Spleen (tissue), 11 donors: ENCODE measurements at regions not wholly inside any gene's neighbourhood (a gene's known extent, or its start where the extent isn't known, plus 50 kb on each side); places are given as distances from the start of the nearest gene placed in this dataset.

Experiments
- DNase-seq: peaks from one replicate; pipeline ENCODE4 v3.0.0-alpha.2; 2020
- H3K27ac ChIP-seq, 8 donors: fragments of 200-600 bp; sonication (generic) in 7 of 8; 1 replicate in 4 of 8; 2 replicates in 4 of 8; pipeline versions ENCODE4 v1.5.0 to v1.8.0; 2016 to 2021; ENCODE audit warnings: inconsistent platforms in 4 of 8, mild to moderate bottlenecking in 4 of 8, moderate library complexity in 1 of 8
- H3K27me3 ChIP-seq, 7 donors: fragments of 200-600 bp; sonication (generic) in 6 of 7; replicated peaks in 1 of 7; 1 replicate in 4 of 7; 2 replicates in 3 of 7; pipeline versions ENCODE4 v1.5.0 to v1.8.0; 2016 to 2021; ENCODE audit warnings: inconsistent platforms in 3 of 7, mild to moderate bottlenecking in 1 of 7
- H3K36me3 ChIP-seq, 6 donors: fragments of 200-600 bp; sonication (generic) in 5 of 6; 1 replicate in 4 of 6; 2 replicates in 2 of 6; pipeline versions ENCODE4 v1.5.0 to v1.8.0; 2016 to 2021; ENCODE audit warnings: inconsistent platforms in 2 of 6
- H3K4me1 ChIP-seq, 6 donors: fragments of 200-600 bp; sonication (generic) in 5 of 6; 1 replicate in 3 of 6; 2 replicates in 3 of 6; pipeline versions ENCODE4 v1.5.0 to v1.8.0; 2016 to 2021; ENCODE audit warnings: inconsistent platforms in 3 of 6
- H3K4me3 ChIP-seq, 8 donors: fragments of 200-600 bp; sonication (generic) in 7 of 8; 1 replicate in 4 of 8; 2 replicates in 4 of 8; pipeline versions ENCODE4 v1.5.0 to v1.8.0; 2016 to 2021; ENCODE audit warnings: inconsistent platforms in 4 of 8, mild to moderate bottlenecking in 4 of 8, moderate library complexity in 2 of 8
- H3K9me3 ChIP-seq, 8 donors: fragments of 200-600 bp; sonication (generic) in 7 of 8; 1 replicate in 4 of 8; 2 replicates in 4 of 8; pipeline versions ENCODE4 v1.5.0 to v1.8.0; 2016 to 2021; ENCODE audit warnings: inconsistent platforms in 4 of 8
- POLR2A ChIP-seq, 3 donors: fragments of 450-650 bp; IDR thresholded peaks; one replicate each; pipeline ENCODE4 v1.5.1; 2017; ENCODE audit warnings: antibody characterized with exemption in 3 of 3, mild to moderate bottlenecking in 1 of 3
- POLR2AphosphoS5 ChIP-seq, 3 donors: sonication (generic); formaldehyde crosslinking; IDR thresholded peaks; one replicate each; pipeline ENCODE4 v1.5.1; 2017; ENCODE audit warnings: antibody characterized with exemption in 3 of 3
- WGBS, 5 donors: extraction: QIAGEN DNeasy Blood & Tissue Kit in 3 of 5; methylation state at CpG; one replicate each; pipeline versions ENCODE4 v1.1.5 to v1.1.7; 2013 to 2018; 5-methylcytosine and 5-hydroxymethylcytosine counted together
- intact Hi-C: fragments of 100-400 bp; cut with DNase I; formaldehyde crosslinking; loops from one replicate; pipeline ENCODE4 v1.15.0; 2023; ENCODE audit warnings: low total_unique reads
- TF ChIP-seq, protein P1 (sequence below), 11 experiments: fragments of 200-600 bp in 7 of 11; fragments of 450-650 bp in 4 of 11; sonication (generic) in 4 of 11; IDR thresholded peaks in 8 of 11; conservative IDR thresholded peaks in 3 of 11; 1 replicate in 7 of 11; 2 replicates in 4 of 11; pipeline versions ENCODE4 v1.4.0 to v1.8.0; 2016 to 2021; ENCODE audit warnings: antibody characterized with exemption in 11 of 11, inconsistent platforms in 4 of 11, mild to moderate bottlenecking in 1 of 11
- donor health status: healthy with polysubstance abuse.
- donor health status: DM: no; HTN: no; CAD: no; lungs with moderate emphysema.
- donor health status: DM: no; HTN: no; CAD: no.
- donor health status: Bipolar disorder and iron deficiency.
- donor health status: healthy.
- donor health status: DM: no; HTN: no; CAD: no.
- donor health status: DM: yes; HTN: yes; CAD: no.

DNA sequence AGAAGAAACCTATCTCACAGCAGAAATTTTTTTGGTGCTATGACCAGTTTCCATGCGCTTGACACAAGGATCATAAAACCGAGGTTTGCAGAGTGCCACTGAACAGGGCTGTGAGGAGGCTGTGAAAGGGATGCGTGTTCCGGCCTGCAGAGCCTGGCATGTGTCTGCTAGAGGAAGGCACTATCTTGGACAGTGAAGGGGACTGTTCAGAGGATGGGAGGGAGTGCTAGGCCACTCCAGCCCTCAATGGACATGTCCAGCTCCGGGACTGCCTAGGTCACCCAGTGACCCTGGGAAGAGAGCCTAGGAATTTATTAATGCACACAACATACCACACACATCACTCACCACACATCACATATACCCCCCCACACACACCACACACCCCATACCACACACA, 275.9 kb downstream of the GADD45G start:
- no peak for TF ChIP-seq POLR2A (IDR thresholded peaks at IDR 0.05)
- TF ChIP-seq, protein P1, sequence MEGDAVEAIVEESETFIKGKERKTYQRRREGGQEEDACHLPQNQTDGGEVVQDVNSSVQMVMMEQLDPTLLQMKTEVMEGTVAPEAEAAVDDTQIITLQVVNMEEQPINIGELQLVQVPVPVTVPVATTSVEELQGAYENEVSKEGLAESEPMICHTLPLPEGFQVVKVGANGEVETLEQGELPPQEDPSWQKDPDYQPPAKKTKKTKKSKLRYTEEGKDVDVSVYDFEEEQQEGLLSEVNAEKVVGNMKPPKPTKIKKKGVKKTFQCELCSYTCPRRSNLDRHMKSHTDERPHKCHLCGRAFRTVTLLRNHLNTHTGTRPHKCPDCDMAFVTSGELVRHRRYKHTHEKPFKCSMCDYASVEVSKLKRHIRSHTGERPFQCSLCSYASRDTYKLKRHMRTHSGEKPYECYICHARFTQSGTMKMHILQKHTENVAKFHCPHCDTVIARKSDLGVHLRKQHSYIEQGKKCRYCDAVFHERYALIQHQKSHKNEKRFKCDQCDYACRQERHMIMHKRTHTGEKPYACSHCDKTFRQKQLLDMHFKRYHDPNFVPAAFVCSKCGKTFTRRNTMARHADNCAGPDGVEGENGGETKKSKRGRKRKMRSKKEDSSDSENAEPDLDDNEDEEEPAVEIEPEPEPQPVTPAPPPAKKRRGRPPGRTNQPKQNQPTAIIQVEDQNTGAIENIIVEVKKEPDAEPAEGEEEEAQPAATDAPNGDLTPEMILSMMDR (IDR thresholded peaks at IDR 0.05 in 8 of 11, conservative IDR thresholded peaks at IDR 0.05 in 3 of 11), result no peak
- no peak for TF ChIP-seq POLR2AphosphoS5 (IDR thresholded peaks at IDR 0.05)
- intact Hi-C loops, result no loop called here
- DNase-seq, result peak; percentile 31
- H3K27me3 ChIP-seq, result no peaks in the 10 kb centered on the region
- 72 to 96% (median 89%) methylated on average over 5 of the region's 5 CpGs for WGBS, 5 donors
- H3K27ac ChIP-seq, result no peak overlapping the region
- H3K4me3 ChIP-seq, result no peak overlapping the region
- H3K36me3 ChIP-seq, result no peaks in the 10 kb centered on the region
- H3K9me3 ChIP-seq, result no peaks in the 10 kb centered on the region
- H3K4me1 ChIP-seq, result no peaks in the 10 kb centered on the region

DNA sequence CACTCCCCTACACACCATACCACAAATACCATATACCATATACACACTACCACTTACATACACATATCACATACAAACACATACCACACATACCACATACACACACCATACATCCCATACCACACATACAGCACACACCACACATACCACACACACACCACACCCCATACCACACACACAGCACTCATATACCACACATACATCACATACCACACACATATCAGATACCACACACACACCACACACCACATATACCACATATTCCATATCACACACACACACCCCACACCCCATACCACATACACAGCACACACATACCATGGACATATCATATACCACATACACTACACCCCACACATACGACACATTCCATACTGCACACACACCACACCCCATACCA, 276.6 kb downstream of the GADD45G start:
- no peak for DNase-seq

DNA sequence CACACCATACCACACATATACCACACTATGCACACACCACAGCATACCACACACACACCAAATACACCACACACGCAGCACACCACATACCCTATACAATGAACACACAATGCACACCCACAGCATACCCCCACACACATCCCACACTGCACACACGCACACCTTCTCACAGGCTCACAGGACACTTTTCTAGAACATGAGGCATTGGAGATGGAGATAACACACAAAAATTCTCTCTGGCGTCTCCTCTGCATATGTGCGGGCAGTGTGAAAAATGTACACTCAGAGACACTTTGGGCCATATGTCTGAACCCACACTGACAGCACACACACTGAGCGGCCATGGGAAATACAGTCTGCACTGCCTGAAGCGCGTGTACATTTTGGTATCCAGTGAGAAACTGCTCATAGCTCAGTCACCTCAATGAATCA, 278.1 kb downstream of the GADD45G start:
- H3K4me3 ChIP-seq, result no peak overlapping the region
- no peaks in the 10 kb centered on the region for H3K4me1 ChIP-seq
- H3K27me3 ChIP-seq, result no peaks in the 10 kb centered on the region
- intact Hi-C loops, result no loop called here
- TF ChIP-seq POLR2AphosphoS5 (IDR thresholded peaks at IDR 0.05) (no peak), POLR2A (IDR thresholded peaks at IDR 0.05) (no peak)
- TF ChIP-seq, protein P1 (IDR thresholded peaks at IDR 0.05 in 8 of 11, conservative IDR thresholded peaks at IDR 0.05 in 3 of 11), result no peak
- no peaks in the 10 kb centered on the region for H3K36me3 ChIP-seq
- no peaks in the 10 kb centered on the region for H3K9me3 ChIP-seq
- no peak overlapping the region for H3K27ac ChIP-seq
- 88 to 97% (median 94%) methylated on average over 7 of the region's 7 CpGs for WGBS, 5 donors
- DNase-seq, result peak; percentile 11

More for the DNA sequence above, 276.6 kb downstream of the GADD45G start:
- H3K36me3 ChIP-seq, result no peaks in the 10 kb centered on the region
- intact Hi-C loops, result no loop called here
- H3K4me1 ChIP-seq, result no peaks in the 10 kb centered on the region
- no peaks in the 10 kb centered on the region for H3K9me3 ChIP-seq
- no peak overlapping the region for H3K4me3 ChIP-seq
- TF ChIP-seq POLR2AphosphoS5 (IDR thresholded peaks at IDR 0.05), result no peak
- TF ChIP-seq, protein P1 (IDR thresholded peaks at IDR 0.05 in 8 of 11, conservative IDR thresholded peaks at IDR 0.05 in 3 of 11), result peak in 1 of 11 experiments; percentile 0
- WGBS, 5 donors, result 91 to 100% (median 94%) methylated on average over 1 of the region's 1 CpG
- no peaks in the 10 kb centered on the region for H3K27me3 ChIP-seq
- H3K27ac ChIP-seq, result no peak overlapping the region

DNA sequence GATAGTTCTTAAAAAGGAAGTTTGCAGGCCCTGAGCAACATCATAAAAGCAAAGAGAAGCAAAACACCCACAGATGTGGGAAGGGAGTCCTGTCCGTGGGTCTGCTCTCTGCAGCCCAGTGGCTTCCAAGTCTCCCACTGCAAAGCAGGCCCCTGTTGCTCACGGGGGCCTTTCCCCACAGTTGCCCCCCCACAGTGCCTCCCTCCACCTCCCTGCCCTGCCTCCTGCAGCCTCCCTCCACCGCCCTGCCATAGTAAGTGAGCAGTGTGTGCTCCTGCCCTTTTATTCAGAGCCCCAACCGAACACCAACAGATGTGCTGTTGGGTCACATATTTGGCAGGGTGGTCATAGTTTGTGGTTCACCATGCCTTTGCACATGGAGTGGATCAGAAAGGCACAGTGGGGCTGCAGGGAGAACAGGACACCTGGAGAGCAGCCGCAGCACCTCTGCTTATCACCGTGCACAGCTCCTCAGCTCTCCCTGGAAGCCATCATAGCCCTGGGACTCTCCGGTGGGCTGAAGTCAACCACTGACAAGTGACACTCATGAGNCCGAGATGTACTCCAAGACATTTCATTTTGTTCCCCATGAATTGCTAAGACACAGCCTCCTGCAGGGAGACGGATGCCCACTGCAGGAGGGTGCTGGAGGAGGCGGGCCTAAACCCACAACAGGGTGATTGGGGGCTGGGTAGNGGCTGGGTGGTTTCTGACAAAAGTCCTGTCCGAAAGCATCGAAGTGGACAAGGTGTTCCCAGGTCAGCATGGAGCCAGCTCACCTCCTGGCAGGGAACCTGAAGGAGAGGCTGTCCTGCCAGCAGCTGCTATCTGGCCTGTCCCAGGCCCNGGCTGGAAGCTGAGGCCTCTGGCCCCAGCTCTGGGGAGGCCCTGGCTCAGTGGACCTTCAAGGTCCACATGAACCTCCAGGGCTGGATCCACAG, 278.9 kb downstream of the GADD45G start:
- peak; percentile 64 for DNase-seq
- intact Hi-C loops, result no loop called here

More for the DNA sequence above, 278.9 kb downstream of the GADD45G start:
- H3K4me1 ChIP-seq, result no peaks in the 10 kb centered on the region
- WGBS, 5 donors, result 82 to 92% (median 89%) methylated on average over 10 to 12 of the region's 12 CpGs
- H3K4me3 ChIP-seq, result no peak overlapping the region
- H3K27ac ChIP-seq, result no peak overlapping the region
- no peaks in the 10 kb centered on the region for H3K9me3 ChIP-seq
- no peaks in the 10 kb centered on the region for H3K36me3 ChIP-seq
- TF ChIP-seq, protein P1 (IDR thresholded peaks at IDR 0.05 in 8 of 11, conservative IDR thresholded peaks at IDR 0.05 in 3 of 11), result no peak
- no peaks in the 10 kb centered on the region for H3K27me3 ChIP-seq
